OCI-LY1 (cell line): ENCODE measurements at regions not wholly inside any gene's neighbourhood (a gene's known extent, or its start where the extent isn't known, plus 50 kb on each side); places are given as distances from the start of the nearest gene placed in this dataset.

ENCODE experiments used
- EZH2 ChIP-seq: fragments of 200-600 bp; sonication (generic), shearing (Covaris generic); IDR thresholded peaks from 2 replicates; pipeline ENCODE4 v1.8.0; 2017; ENCODE audit warnings: borderline replicate concordance, mixed run types, mild to moderate bottlenecking, antibody characterized with exemption, low read length, moderate library complexity, mixed read lengths
- TF ChIP-seq, protein P1 (sequence below): fragments of 200-600 bp; sonication (generic), shearing (Covaris generic); IDR thresholded peaks from 2 replicates; pipeline ENCODE4 v1.5.1; 2017; ENCODE audit warnings: mild to moderate bottlenecking, antibody characterized with exemption, low read length, moderate library complexity, mixed read lengths

DNA sequence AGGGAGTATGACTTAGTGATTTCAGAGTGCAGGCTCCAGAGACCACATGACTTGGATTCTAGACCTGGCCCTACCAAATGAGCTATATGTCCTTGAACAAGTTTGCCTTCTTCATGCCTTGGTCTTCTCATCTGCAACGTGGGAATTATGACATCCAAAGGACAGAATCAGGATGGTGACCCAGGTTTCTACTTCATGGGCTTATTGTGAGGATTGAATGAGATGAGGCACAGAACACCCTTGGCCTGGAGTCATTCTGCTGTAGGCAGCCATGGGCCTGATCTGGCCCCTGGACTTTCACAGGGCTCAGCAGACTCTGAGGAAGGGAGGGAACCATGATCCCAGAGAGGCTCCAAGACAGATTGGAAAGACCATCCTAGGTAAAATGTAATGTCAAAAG lies 85.6 kb upstream of the HAAO start:
- TF ChIP-seq, protein P1, sequence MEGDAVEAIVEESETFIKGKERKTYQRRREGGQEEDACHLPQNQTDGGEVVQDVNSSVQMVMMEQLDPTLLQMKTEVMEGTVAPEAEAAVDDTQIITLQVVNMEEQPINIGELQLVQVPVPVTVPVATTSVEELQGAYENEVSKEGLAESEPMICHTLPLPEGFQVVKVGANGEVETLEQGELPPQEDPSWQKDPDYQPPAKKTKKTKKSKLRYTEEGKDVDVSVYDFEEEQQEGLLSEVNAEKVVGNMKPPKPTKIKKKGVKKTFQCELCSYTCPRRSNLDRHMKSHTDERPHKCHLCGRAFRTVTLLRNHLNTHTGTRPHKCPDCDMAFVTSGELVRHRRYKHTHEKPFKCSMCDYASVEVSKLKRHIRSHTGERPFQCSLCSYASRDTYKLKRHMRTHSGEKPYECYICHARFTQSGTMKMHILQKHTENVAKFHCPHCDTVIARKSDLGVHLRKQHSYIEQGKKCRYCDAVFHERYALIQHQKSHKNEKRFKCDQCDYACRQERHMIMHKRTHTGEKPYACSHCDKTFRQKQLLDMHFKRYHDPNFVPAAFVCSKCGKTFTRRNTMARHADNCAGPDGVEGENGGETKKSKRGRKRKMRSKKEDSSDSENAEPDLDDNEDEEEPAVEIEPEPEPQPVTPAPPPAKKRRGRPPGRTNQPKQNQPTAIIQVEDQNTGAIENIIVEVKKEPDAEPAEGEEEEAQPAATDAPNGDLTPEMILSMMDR, result no peak
- TF ChIP-seq EZH2, result no peak
